Activated T-helper 9 cell treated with anti-CD3 and anti-CD28 coated beads, Interleukin-2, amount 50 U/mL, for 16 hours (primary cell): ENCODE measurements at regions not wholly inside any gene's neighbourhood (a gene's known extent, or its start where the extent isn't known, plus 50 kb on each side); places are given as distances from the start of the nearest gene placed in this dataset.
A peak's percentile ranks its signal among the peaks of the same experiment; 100 is the strongest.

Experiments
- DNase-seq: peaks from one replicate; pipeline ENCODE4 v3.0.0-alpha.2; 2020; ENCODE audit warnings: low read depth

DNA sequence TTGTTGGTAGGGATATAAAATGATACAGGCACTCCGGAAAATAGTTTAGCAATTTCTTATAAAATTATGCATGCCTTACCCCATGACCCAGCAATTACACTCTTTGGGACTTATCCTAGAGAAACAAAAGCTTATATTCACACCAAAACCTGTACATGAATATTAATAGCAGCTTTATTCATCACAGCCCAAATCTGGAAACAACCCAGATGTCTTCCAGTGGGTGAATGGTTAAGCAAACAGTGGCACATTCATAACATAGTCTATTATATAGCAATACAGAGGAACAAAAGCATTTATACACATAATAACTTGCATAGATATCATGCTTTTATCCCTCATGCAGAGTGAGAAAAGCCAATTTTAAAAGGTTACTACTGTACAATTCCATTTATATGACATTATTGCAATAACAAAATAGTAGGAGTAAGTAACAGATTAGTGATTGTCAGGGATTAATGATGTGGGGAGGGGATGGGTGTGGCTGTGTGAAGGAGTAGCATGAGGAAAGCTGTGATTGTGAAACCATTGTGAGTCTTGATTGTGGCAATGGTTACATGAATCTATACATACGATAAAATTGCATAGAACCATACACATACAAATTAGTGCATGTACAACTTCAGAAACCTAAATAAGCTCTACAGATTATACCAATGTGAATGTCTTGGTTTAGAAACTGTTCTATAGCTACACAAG lies 363.1 kb upstream of the OR4E1 start:
- no peak for DNase-seq

DNA sequence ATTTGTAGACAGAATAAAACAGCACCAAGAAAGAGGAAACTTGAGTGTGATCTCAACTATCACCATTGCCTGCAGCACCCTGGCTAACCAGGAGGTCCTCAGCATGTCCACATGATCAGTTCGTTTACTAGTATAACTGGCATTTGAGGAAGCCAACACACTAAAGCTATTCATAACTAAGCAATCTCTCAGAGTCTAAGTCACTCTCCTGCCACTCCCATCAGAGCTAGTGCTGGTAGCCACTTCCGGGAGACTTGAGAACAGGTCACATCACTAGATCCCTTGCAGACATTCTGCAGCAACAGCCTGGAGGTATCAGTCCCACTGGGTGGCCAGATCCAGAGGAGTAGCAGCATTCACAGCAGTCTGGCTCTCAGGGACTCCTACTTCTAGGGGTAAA lies 352.9 kb upstream of the OR4E1 start:
- no peak for DNase-seq

DNA sequence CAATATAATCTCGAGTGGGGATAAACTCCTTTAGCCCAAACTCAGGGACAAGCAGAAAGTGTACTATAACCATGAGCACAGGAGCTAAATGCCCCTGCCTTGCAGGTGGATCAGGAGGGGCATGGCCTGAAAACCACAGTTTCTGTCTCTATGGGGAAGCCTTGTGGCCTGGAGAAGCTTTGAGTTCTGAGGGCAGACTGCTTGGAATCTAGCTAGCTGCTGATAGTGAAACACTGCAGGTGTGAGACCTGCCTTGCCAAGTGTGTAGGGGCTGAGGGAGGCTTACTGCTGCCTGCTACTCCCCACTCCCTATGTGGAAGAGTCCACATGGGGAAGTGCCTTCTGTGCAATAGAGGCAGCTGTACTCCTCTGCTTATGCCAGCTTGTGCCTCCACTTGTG lies 352.3 kb upstream of the OR4E1 start:
- DNase-seq = no peak

DNA sequence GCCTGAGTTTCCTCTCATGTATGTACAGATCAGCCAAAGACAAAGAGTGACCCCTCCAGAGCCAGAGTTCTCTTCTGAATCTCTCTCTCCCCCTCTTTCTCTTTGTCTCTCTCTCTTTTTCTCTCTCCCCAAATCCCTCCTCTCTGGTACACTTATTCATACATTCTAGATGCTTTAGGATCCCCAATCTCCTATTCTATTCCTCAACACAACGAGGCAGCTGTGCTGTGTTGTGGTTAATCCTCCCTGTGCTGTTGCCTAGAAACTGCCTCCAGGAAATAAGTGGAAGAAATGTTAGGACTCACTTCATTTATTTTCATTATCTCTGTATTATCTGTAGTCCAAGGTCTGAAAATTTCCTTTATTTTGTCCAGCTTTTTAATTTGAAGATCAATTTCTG lies 350.5 kb upstream of the OR4E1 start:
- DNase-seq = no peak

DNA sequence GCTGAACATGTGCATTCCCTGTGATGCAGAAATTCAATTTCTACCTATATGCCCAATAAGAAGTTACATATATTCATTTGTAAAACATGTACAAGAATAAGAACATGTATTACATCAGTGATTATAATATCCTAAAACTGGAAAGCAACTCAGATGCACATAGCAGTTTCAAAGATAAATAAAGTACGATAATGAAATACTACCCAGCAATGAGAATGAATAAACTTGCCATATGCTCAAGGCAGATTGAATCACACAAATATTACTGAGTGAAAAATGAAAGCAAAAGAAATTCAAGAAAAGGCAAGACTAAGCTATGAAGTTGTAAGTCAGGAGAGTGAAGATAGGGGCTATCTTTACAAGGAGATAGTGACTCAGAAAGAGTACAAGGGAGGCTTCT lies 345.3 kb upstream of the OR4E1 start:
- no peak for DNase-seq

DNA sequence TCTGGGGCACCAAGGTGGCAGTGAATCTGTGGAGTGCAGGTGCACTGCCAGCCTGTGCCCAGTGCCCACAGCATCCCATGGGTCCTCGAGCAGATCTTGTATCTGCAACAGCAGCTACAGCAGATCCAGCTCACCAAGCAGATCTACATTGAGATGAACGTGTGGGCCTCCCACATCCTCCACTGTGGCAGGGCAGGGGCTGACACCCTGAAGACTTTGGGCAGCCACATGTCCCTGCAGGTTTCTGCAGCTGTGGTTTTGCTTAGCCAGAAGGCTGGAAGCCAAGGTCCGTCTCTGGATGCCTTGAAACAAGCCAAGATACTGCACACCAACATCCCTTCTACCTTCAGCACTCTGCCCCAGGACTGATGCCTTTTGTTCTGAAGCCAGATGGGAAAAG lies 338.8 kb upstream of the OR4E1 start:
- no peak for DNase-seq

DNA sequence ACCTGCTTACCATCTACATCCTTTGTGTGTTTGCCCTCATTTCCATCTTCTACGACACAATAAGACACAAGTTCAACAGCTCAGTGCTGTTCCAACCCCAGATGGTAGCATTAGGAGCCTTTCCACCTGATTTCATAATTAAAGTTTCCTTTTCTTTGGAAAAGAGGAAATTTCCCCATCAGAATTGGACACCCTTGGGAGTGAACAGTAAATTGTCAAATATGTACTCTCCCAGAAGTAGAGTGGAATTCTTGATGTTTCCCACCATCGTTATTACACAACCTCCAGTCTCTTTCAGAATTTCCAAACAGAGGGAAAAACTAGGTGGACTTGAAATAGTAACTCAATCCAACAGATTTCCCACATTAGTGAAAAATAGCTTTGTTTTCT lies 337.6 kb upstream of the OR4E1 start:
- no peak for DNase-seq

DNA sequence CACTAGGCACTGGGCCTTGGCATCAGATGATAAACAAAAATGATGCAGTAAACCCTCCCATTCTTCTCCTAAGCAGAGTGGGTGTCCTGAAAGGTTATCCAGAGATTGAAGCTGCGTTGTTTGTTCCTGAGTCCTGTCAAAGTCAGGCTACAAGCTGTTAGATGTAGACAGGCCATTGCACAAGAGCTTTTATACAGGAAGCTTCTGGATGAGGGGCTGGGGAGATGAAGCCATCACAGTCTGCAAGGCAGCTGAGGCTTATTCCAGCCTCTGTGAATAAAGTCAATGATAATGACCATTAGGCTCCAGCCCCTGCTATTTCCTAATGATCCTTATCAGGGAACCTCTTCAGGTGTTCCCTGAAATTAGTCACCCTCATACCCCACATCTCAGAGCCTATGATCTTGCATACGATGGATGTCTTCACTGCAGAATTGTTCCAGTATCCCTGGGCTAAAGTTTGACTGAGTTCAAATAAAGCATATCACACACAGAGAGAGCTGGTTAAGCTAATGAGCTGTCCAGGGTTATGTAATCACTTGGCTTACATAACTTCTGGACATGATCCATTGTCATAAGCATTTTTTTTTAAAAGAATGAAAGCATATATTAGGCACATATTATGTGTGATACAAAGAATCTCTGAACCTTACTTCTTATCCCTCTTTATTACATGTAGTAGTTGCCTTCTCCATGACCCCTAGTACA lies 337.1 kb upstream of the OR4E1 start:
- DNase-seq = no peak

DNA sequence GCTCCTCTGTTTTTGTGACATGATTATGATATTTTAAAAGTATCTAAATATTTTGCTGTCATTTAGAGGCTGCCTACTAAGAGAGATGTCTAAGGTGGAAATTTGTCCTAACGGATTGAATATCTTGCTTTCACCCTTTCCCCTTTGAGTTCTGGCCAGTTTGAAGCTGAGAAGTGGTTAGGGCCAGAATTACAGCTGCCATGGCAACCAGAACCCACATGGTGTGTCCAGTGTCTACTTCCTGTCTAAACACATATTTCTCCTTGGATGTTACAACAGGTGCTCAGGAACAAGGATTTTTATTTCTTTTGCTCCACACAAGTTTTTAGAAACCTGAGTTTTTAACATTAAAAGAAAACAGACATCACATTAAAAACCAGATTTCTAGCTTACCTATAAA lies 335.1 kb upstream of the OR4E1 start:
- no peak for DNase-seq

DNA sequence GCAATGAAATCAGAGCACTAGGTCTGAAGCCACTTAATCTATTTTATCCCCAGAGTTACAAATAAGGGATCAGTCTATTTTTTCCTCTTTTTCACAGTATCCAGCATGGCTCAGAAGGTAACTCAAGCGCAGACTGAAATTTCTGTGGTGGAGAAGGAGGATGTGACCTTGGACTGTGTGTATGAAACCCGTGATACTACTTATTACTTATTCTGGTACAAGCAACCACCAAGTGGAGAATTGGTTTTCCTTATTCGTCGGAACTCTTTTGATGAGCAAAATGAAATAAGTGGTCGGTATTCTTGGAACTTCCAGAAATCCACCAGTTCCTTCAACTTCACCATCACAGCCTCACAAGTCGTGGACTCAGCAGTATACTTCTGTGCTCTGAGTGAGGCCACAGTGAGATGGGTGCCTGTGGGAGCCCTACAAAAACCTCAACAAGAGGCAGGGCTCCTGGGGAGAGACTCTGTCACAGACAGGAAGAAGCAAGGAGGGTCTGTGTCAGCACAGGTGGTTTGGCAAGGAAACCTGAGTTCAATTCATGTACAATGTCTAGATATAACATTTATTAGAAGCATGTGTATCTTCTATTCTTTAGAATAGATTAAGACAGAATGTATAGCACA lies 334.3 kb upstream of the OR4E1 start:
- DNase-seq = no peak

DNA sequence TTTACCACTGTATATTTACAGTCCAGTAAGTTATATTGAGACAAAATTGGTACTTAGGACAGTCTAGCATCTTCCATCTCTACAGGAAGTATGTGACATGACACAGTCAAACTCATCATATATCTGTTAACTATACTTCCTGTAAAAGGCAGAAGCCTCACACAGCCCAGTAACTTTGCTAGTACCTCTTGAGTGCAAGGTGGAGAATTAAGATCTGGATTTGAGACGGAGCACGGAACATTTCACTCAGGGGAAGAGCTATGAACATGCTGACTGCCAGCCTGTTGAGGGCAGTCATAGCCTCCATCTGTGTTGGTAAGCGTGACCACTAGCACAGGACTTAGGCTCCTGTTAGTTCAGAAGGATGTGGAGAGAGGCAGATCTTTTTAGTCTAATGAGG lies 333.7 kb upstream of the OR4E1 start:
- DNase-seq = no peak

DNA sequence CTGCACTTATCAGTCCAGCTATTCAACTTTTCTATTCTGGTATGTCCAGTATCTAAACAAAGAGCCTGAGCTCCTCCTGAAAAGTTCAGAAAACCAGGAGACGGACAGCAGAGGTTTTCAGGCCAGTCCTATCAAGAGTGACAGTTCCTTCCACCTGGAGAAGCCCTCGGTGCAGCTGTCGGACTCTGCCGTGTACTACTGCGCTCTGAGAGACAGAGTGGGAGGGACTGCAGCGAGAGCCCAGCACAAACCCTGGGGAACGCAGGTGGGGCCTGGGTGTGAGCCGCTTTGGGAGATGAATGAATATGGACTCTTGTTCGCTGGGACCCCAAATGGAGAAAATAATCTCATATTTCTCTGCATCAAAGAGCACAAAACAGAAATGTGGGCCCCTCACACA lies 329.8 kb upstream of the OR4E1 start:
- DNase-seq = no peak

DNA sequence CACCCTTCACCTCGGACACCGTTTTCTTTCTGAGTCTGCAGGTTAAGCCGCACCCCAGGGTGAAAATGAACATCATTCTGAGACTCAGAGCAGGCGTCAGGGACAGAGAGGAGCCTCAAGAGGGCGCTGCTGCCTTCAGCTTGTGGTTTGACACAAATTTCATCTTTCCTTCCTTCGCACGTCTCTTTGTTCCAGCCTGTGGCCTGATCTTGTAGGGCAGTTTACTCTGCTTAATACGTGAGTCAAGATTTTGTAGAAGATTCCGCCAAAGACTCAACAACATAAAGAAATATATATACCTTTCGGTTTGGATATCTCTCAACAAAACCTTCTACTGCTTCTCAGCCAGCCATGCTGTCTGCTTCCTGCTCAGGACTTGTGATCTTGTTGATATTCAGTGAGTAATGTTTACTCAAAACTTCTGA lies 329.3 kb upstream of the OR4E1 start:
- peak; percentile 58 for DNase-seq

DNA sequence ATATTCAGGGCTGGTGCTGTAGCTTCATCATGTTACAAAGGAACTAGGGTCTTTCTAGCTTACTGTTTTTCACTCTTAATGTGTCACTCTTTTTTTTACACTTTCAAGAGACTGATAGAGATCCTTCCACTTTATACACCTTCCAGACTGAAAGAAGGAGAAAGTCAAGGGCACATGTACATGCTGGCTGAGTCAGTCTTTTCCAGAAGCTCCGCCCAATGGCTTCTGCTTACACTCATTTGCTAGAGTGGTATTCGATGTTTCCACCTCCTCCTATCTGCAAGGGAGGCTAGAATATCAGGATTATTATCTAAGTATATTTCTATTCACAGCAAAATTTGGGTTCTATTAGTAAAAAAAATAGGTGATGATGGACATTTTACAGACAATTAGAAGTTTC lies 325.8 kb upstream of the OR4E1 start:
- no peak for DNase-seq

DNA sequence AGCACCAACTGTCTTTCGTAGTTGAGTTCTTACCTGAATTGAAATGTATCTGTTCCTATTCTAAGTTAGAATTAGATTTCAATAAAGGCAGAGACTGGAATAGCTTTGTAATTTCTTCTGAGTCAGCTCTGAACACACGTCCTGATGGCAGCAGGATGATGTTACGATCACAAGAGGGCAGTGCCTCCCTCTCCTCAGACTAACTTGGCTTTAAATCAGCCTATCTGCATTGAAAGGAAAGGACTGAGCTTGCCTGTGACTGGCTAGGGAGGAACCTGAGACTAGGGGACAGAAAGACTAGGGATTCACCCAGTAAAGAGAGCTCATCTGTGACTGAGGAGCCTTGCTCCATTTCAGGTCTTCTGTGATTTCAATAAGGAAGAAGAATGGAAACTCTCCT lies 323.7 kb upstream of the OR4E1 start:
- no peak for DNase-seq

DNA sequence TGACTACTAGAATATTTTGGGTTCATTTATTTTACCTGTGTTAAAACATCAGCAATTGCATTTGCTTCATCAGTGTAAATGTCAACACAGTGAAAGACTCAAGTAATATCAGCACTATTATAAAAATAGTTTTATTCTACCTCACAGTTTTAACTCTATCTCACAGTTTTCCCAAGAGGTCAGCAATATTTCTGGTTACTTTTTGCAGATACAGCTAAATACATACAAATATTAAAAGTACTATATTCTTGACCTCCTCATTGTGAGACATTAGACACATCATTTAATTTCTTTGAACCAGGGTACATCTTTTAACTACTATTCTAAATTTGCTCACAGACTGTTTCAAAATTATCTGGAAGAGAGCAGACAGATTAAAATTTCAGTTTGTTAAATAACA lies 321.7 kb upstream of the OR4E1 start:
- DNase-seq = no peak

DNA sequence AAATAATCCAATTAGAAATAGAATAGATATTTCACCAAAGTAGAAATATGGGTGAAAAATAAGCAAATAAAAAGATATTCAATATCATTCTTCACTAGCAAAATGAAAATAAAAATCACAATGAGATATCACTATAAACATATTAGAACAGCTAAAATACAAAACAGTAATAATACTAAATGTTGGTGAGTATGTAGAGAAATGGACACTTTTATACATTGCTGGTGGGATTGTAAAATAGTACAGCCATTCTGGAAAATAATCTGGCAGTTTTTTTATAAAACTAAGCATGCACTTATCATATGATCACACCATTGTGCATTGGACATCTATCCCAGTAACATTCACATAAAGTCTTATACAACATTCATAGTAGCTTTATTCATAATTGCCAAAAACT lies 320.2 kb upstream of the OR4E1 start:
- no peak for DNase-seq

DNA sequence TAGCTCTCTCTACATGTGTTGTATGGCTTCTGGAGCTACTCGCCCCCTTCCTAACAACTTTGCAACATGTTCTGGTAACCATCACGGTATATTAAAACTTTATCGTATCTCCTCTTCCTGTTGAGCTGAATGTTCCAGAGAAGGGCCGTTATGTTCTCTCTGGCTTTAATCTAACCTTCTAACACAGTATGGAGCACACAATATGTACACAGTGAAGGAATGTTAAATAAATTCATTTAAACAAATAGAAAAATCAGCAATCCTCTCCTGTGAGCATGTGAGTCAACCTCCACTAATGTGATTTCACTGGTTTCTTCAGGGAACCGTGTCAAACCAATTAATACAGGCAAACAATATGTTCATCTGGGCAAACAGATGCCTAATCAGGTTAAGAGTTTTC lies 319.5 kb upstream of the OR4E1 start:
- DNase-seq = no peak

DNA sequence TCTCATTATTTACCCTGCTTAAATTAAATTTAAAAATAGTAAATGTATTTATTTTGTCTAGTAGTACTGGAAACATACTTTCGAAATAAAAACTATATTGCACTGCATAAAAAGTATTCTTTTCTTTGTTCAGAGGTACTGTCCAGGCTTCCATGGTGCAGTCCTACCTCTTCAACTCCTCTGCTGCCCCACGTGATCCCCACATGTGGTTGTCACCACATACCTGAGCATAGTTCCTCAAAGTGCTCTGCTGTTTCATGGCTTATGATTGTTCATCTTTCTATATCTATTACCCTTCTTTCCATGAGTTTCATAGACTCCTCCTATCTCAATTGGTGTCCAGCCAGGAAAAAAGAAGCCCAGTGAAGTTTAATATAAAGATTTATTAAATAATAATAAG lies 317.5 kb upstream of the OR4E1 start:
- no peak for DNase-seq

DNA sequence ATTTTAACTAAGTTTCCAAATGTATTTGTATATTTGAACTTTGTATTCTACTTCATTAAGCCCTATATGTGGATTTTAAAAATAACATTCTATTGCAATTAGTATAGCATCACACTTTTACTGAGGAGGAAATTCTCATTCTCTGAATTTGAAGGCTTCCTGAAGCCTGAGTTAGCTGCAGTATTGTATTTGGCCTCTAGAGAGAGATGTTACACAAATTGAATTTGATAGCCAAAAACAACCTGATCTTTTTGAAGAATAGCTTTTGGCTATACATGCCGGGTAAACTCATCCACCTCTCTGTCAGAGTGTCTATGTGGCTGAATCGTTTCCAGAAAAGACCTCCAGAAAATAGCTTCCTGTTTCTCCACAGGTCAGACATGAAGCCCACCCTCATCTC lies 316.5 kb upstream of the OR4E1 start:
- DNase-seq = no peak

DNA sequence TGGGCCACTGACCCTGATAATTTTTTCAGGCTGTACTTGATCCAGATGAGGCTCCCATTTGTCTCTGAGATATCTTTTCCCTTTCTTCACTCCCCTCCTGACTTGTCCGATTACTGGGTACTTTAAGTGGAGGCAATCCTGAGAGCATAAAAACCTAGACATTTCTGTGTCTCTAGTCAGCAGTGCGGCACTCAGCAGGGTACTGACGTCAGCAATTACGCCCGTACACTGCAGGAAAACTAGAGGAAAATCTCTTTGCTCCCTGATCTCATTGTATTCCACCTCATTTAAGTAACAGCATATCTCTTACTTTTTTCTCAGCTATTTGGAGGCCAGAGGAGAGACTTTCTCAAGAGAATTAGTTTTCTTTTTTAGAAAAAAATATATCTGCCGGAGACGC lies 315.5 kb upstream of the OR4E1 start:
- no peak for DNase-seq

DNA sequence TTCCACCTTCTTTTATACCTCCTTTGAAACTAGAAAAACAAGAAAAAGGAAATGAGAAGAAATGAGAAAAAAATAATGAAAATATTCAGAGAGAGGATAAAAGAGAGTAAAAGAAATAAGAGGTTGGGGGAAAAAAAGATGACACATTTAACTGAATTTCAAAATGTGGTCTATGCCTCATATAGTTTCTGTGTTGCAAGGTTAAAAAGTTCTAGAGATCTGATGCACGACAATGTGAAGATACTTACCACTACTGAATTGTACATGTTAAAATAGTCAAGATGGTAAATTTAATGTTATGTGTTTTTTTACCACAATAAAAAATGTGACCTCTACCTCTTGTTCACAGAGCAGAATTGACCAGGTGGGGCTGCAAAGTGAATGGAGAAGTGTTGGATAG lies 314.8 kb upstream of the OR4E1 start:
- DNase-seq = no peak

DNA sequence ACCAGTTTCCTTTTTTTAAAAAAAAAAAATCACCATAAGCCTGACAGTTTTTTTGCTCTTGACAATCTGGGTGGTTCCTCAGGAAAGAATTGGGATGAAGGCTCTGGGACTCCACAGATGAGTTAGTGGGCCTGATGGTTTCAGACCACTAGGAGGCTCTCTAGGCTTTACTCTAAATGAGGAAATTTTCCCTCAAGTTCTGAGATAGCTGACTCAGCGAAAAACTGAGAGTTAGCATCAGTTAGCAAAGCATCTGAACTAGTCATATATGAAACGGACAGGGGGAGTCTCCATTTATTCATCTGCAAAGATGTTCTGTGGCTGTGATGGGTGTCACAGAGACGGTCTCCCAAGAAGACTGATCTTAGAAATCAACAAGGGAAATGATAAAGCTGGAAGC lies 314.3 kb upstream of the OR4E1 start:
- no peak for DNase-seq

DNA sequence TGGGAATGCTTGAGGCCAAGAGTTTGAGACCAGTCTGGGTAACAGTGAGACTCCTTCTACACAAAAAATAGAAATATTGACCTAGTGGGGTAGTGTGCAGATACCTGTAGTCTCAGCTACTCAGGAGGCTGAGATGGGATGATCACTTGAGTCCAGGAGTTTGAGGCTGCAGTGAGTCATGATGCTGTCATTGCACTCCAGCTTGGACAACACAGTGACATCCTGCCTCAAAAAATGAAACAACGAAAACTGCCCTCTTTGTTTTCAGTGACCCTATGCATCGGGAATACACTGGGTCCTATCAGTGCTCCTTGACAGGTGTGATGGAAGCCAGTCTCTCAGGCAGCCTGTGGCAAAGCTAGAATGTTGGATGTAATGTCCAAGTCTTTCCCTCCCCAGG lies 311.5 kb upstream of the OR4E1 start:
- DNase-seq = no peak
